Forelimb muscle (tissue), 1 donor: ENCODE measurements at regions not wholly inside any gene's neighbourhood (a gene's known extent, or its start where the extent isn't known, plus 50 kb on each side); places are given as distances from the start of the nearest gene placed in this dataset.

Experiments
- DNase-seq: peaks from one replicate; pipeline ENCODE4 v3.0.0-alpha.2; 2013; ENCODE audit warnings: low read depth

DNA sequence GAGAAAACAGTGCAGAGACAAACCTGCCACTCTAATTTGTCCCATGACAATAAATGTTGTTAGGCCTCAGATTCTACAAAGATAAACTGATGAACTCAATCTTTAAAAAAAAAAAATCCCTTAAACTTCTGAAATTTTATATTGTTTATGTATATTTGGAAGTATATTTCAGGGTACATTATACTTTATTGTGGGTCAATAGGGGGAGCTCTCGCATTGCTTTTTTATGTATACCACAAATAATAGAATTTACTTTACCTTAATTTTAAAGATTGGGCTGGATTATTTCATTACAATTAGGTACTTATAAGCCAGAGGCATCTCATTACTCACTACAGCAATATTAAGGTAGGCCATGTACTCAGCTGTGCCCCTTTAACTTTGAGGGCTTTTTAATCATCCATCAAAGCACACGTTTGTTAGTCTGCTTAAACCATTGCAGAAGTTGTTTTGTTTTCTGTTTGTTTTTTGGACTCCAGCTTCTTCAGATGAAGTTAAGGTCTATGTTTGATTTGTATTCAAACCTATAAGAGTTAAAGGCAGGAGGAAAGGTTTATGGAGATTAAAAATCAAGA, 56.3 kb upstream of the EYA4 start:
- DNase-seq, result peak; percentile 17

DNA sequence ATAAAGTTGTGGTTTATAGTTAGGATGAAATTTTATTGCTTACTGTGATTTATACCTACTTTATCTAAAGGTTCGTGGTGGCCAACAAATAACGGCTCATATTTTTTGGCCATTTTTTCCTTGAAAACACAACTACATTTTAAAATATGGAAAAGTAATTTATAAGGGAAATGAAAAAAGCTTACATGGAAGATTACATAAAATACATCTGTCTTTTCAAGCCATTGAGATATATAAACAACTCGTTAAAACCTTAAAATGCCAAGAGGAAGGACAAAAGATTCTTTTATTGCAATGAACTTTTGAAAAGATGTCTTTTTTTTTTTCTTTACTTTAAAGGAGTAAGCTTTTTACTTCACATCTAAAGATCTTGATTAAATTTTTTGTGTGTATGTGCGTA, 55.4 kb upstream of the EYA4 start:
- DNase-seq, result no peak

DNA sequence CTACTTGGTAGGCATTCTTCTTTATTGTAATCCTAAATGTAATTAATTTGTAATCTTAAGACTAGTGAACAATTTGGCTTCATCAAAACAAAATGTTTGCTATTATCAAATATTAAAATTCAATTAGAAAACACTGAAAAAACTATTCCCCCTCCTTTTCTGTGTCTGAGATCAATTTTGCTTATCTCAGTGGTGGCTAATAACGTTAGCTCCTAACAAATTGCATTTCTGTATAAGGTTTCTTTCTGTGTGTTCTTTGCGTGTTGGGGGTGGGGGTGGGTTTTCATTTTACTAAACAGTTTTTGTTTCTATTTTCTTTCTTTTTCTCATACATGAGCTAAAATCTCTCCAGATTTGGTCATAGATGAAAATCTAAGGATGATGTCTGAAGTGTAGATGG, 54.0 kb upstream of the EYA4 start:
- DNase-seq, result no peak

DNA sequence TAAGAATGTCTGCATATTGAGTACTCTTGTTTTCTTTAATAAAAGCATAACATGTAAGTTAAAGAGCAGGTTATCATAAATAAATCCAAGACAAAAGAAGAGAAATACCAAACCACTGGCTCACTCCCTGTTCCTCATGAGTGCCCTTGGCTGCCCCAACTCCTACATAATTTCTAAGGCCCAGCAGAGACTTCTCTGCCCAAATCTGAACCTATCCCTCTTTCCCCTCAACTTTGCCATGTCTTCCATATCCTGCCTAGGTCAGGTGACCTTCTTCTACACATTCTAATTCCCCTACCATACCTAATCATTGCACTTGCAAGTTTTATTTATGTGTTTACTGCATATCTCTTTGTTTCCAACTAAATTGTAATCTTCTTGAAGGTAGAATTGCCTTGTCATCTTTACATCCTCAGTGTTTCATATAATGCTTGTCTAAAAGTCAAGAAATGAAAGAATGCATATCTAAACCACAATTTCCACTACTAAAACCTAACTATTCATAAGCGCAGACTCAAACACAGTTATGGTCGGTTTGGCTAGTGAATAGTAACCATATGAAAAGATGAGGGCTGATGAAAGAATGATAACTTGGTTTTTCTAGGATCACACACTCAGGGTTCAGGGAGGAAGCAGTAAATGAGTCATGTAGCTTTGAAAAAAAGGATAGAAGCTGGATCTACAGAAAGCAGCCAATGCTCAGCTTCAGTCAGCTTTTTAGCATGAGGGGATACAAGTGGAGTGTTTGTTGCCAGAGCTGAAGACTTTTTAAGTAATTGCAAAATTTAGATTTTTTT, 53.3 kb upstream of the EYA4 start:
- DNase-seq, result no peak

DNA sequence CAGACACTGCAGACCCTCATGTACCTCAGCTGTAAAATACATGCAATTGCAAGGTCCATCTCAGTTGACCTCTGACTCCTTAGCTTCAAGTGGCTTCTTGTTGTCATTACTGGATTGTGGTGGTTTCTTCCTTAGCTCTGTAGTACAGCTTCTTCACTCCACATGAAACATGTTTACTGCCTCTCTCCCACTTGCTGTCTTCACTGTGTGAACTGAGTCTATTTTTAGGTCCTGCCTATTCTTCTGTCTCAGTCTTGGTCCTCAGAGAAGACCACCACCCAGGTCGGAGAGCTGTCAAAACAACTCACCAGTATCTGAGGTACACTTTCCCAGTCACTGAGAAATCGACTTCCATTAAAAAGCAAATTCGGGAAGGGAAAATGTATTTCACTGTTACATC, 50.2 kb upstream of the EYA4 start:
- no peak for DNase-seq

DNA sequence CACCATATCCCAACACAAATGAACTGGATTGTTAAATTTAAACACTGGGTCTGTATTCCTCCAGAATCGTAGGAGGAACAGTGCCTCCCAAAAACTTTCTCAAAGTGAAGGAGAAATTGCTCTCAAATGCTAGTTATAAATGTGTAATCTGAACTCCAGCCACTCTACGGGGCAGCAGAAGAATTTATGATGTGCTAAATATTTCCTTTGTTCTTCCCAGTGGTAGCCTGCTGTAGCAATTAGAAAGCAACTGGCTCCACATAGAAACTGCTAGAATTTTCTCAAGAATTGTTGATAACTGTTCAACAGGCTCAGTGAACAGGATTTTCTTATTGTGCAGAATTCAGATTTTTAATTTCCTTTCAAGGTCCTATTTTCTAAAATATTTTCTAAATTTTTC, 49.8 kb upstream of the EYA4 start:
- no peak for DNase-seq
